GM12873 (cell line): ENCODE measurements at regions not wholly inside any gene's neighbourhood (a gene's known extent, or its start where the extent isn't known, plus 50 kb on each side); places are given as distances from the start of the nearest gene placed in this dataset.

Experiments used
- CTCF ChIP-seq: IDR thresholded peaks from 2 replicates; pipeline ENCODE4 v1.5.1; 2012; ENCODE audit warnings: low read depth, mild to moderate bottlenecking, moderate library complexity, low read length, control low read depth; ENCODE audit not compliant: insufficient read depth; ENCODE audit errors: missing control alignments

- TF ChIP-seq CTCF = no peak
Measured at GRCh38 chr6:90463359-90463758, 123.5 kb downstream of the MAP3K7 start.

GRCh38 chr6:90462102-90462501, 124.8 kb downstream of the MAP3K7 start:
- no peak for TF ChIP-seq CTCF

- no peak for TF ChIP-seq CTCF
Measured at GRCh38 chr6:90461383-90461782, 125.5 kb downstream of the MAP3K7 start.

GRCh38 chr6:90460051-90460450, 126.8 kb downstream of the MAP3K7 start:
- no peak for TF ChIP-seq CTCF

- TF ChIP-seq CTCF = no peak
Measured at GRCh38 chr6:90459225-90459758, 127.6 kb downstream of the MAP3K7 start.

- no peak for TF ChIP-seq CTCF
Measured at GRCh38 chr6:90458353-90459224, 128.3 kb downstream of the MAP3K7 start.

- TF ChIP-seq CTCF = no peak
Measured at GRCh38 chr6:90457867-90458259, 129.0 kb downstream of the MAP3K7 start.
